ENCODE measurements at regions not wholly inside any gene's neighbourhood (a gene's known extent, or its start where the extent isn't known, plus 50 kb on each side); places are given as distances from the start of the nearest gene placed in this dataset.

DNA sequence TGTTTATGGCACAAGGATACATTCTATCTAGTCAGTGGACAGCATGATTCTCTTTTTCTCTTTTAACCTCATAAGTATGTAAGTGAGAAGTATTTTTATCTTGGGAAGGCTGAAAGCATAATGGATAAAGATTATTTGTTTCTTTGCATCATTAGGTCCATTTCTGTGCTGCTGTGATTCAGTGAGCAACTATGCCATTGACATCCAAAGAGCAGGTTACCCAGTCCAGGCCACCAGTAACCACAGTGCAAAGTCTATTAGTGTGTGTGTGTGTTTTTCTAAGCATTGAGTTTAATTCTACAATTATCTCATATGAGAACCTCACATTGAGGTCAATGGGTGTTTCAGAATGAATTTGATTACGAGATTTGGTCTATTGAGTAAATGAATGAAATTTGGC lies 158.8 kb upstream of the DACH1 start:
- Histone ChIP-seq H3K36me3 (ENCODE audit: control insufficient read depth in 2 of 2, insufficient read depth in 2 of 2, low read length in 1 of 2) (no peaks in the 10 kb centered on the region), H3K9me3 (ENCODE audit: control insufficient read depth in 2 of 2, insufficient read depth in 1 of 2, low read depth in 1 of 2, low read length in 1 of 2) (peaks cover 3 to 5% of the 10 kb centered on the region in 2 donors), H3K27me3 (ENCODE audit: control insufficient read depth in 1 of 2, insufficient read depth in 2 of 2, low read length in 2 of 2) (no peaks in the 10 kb centered on the region), H3K4me3 (ENCODE audit: low read depth in 1 of 2, low read length in 2 of 2) (no peak overlapping the region), H3K4me1 (ENCODE audit: control insufficient read depth in 2 of 2, insufficient read depth in 2 of 2, low read length in 1 of 2) (no peaks in the 10 kb centered on the region), H3K27ac (ENCODE audit: low read depth in 2 of 2, low read length in 1 of 2) (no peak overlapping the region)
- 88 to 95% methylated on average over 1 of the region's 1 CpG for WGBS, 2 donors

DNA sequence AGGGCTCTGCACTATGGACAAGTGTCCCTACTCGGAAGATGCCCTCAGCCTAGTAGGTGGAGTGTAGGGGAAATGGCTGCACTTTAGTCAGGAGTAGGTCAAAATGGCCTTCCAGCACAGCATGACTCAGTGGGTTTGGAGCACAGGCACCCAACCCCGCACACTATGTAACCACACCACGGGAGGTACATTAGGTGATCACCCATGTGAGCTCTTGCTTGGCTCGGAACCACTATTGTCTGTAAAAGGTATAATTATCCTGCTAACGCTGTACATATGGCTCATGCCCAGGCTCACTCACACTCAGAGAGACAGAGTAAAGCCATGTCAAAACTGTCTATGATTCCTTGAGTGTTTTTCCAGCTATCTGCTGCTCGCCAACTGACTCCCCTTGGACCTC lies 156.9 kb upstream of the DACH1 start:
- H3K36me3 ChIP-seq (ENCODE audit: control insufficient read depth in 2 of 2, insufficient read depth in 2 of 2, low read length in 1 of 2): no peaks in the 10 kb centered on the region
- H3K4me1 ChIP-seq (ENCODE audit: control insufficient read depth in 2 of 2, insufficient read depth in 2 of 2, low read length in 1 of 2): no peaks in the 10 kb centered on the region
- no peaks in the 10 kb centered on the region for H3K27me3 ChIP-seq (ENCODE audit: control insufficient read depth in 1 of 2, insufficient read depth in 2 of 2, low read length in 2 of 2)
- 84 to 92% methylated on average over 6 of the region's 6 CpGs for whole genome bisulfite sequencing, 2 donors
- H3K4me3 ChIP-seq (ENCODE audit: low read depth in 1 of 2, low read length in 2 of 2): no peak overlapping the region
- H3K27ac ChIP-seq (ENCODE audit: low read depth in 2 of 2, low read length in 1 of 2): no peak overlapping the region
- peaks cover 2 to 4% of the 10 kb centered on the region in 2 donors for H3K9me3 ChIP-seq (ENCODE audit: control insufficient read depth in 2 of 2, insufficient read depth in 1 of 2, low read depth in 1 of 2, low read length in 1 of 2)

DNA sequence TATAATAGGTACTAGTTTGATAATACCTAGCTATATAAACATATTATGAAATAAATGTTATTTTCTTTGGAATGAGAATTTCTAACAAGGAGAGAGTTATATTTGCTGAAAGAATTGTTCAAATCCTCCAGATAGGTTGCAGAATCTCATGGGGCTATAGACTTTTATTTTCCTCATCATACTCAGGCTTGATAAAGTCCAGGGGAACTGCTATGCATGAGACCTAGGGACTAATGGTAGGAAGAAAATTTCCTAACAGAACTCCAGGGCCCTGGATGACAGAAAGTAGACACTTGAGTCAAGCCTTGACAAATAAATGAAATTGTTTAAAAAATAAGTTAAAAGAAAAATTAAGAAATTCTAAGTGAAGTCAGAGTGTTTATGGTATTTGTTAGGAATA lies 138.5 kb upstream of the DACH1 start:
- Histone ChIP-seq H3K36me3 (ENCODE audit: control insufficient read depth in 2 of 2, insufficient read depth in 2 of 2, low read length in 1 of 2) (no peaks in the 10 kb centered on the region), H3K4me3 (ENCODE audit: low read depth in 1 of 2, low read length in 2 of 2) (no peak overlapping the region), H3K4me1 (ENCODE audit: control insufficient read depth in 2 of 2, insufficient read depth in 2 of 2, low read length in 1 of 2) (no peaks in the 10 kb centered on the region), H3K9me3 (ENCODE audit: control insufficient read depth in 2 of 2, insufficient read depth in 1 of 2, low read depth in 1 of 2, low read length in 1 of 2) (no peaks in the 10 kb centered on the region), H3K27ac (ENCODE audit: low read depth in 2 of 2, low read length in 1 of 2) (no peak overlapping the region), H3K27me3 (ENCODE audit: control insufficient read depth in 1 of 2, insufficient read depth in 2 of 2, low read length in 2 of 2) (no peaks in the 10 kb centered on the region)

DNA sequence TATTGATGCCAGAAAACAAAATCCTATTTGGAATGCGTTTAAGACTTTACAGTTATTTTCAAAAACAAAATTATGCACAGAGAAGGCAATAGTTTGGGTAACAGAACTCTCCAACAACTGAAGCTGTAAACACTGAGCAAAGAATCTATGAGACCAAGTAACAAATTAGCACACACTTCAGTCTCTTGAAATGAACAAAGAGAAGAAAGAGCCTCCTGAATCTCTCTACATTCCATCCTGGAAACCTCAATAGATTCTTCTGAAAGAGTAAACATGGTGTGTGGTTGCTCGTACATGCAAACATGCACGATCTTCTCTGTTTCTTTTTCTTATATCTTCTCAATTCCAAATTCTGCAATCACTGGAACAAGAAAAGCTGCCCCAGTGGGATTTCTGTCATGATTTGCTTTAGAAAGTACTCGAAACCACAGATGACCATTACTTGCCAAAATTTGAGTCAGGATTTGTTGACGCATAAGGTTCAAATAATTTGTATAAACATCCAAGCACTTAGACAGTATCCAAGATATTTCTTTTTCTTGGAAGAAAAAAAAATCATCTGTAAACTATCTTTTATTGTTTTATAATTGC lies 137.9 kb upstream of the DACH1 start:
- no peak overlapping the region for H3K27ac ChIP-seq (ENCODE audit: low read depth in 2 of 2, low read length in 1 of 2)
- 43 to 62% methylated on average over 5 of the region's 5 CpGs for WGBS, 2 donors
- H3K9me3 ChIP-seq (ENCODE audit: control insufficient read depth in 2 of 2, insufficient read depth in 1 of 2, low read depth in 1 of 2, low read length in 1 of 2): no peaks in the 10 kb centered on the region
- H3K4me1 ChIP-seq (ENCODE audit: control insufficient read depth in 2 of 2, insufficient read depth in 2 of 2, low read length in 1 of 2): no peaks in the 10 kb centered on the region
- no peaks in the 10 kb centered on the region for H3K27me3 ChIP-seq (ENCODE audit: control insufficient read depth in 1 of 2, insufficient read depth in 2 of 2, low read length in 2 of 2)
- H3K36me3 ChIP-seq (ENCODE audit: control insufficient read depth in 2 of 2, insufficient read depth in 2 of 2, low read length in 1 of 2): no peaks in the 10 kb centered on the region
- no peak overlapping the region for H3K4me3 ChIP-seq (ENCODE audit: low read depth in 1 of 2, low read length in 2 of 2)

DNA sequence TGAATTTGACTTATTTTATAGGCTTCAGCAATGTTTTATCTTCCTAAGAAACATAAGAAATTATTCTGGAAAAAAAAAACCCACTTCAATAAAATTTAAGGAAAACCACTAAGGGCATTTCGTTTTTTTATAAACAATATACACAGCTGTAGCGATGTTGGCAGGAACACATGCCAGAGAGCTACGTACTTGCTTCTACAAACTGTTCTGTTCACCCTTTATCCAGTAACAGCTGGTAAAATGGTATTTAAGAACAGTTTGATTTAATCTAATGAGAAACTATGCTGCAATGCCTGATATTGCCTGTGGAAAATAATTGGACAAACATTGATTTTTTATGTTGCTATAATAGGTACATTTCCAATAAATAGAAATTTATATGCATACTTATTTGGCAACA lies 137.2 kb upstream of the DACH1 start:
- 38 to 50% methylated on average over 3 of the region's 3 CpGs for WGBS, 2 donors
- no peaks in the 10 kb centered on the region for H3K4me1 ChIP-seq (ENCODE audit: control insufficient read depth in 2 of 2, insufficient read depth in 2 of 2, low read length in 1 of 2)
- no peak overlapping the region for H3K27ac ChIP-seq (ENCODE audit: low read depth in 2 of 2, low read length in 1 of 2)
- H3K4me3 ChIP-seq (ENCODE audit: low read depth in 1 of 2, low read length in 2 of 2): no peak overlapping the region
- H3K9me3 ChIP-seq (ENCODE audit: control insufficient read depth in 2 of 2, insufficient read depth in 1 of 2, low read depth in 1 of 2, low read length in 1 of 2): no peaks in the 10 kb centered on the region
- no peaks in the 10 kb centered on the region for H3K36me3 ChIP-seq (ENCODE audit: control insufficient read depth in 2 of 2, insufficient read depth in 2 of 2, low read length in 1 of 2)
- no peaks in the 10 kb centered on the region for H3K27me3 ChIP-seq (ENCODE audit: control insufficient read depth in 1 of 2, insufficient read depth in 2 of 2, low read length in 2 of 2)

DNA sequence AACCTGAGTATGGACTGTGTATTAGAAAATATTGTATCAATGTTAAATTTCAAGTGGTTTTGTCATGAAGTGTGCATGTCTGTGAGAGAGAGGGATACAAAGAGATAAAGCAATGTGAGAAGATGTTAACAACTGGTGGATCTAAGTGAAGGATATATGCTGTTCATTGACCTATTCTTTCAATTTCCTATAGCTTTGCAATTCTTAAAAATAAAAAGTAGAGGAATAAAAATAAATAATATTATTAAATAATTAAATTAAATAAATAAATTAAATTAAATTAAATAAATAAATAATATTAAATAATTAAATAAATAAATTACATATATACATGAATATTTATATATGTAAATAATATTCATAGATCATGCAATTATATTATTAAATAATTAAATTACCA lies 131.2 kb upstream of the DACH1 start:
- no peaks in the 10 kb centered on the region for H3K36me3 ChIP-seq (ENCODE audit: control insufficient read depth in 2 of 2, insufficient read depth in 2 of 2, low read length in 1 of 2)
- no peak overlapping the region for H3K27ac ChIP-seq (ENCODE audit: low read depth in 2 of 2, low read length in 1 of 2)
- no peak overlapping the region for H3K4me3 ChIP-seq (ENCODE audit: low read depth in 1 of 2, low read length in 2 of 2)
- H3K27me3 ChIP-seq (ENCODE audit: control insufficient read depth in 1 of 2, insufficient read depth in 2 of 2, low read length in 2 of 2): no peaks in the 10 kb centered on the region
- no peaks in the 10 kb centered on the region for H3K9me3 ChIP-seq (ENCODE audit: control insufficient read depth in 2 of 2, insufficient read depth in 1 of 2, low read depth in 1 of 2, low read length in 1 of 2)
- no peaks in the 10 kb centered on the region for H3K4me1 ChIP-seq (ENCODE audit: control insufficient read depth in 2 of 2, insufficient read depth in 2 of 2, low read length in 1 of 2)

DNA sequence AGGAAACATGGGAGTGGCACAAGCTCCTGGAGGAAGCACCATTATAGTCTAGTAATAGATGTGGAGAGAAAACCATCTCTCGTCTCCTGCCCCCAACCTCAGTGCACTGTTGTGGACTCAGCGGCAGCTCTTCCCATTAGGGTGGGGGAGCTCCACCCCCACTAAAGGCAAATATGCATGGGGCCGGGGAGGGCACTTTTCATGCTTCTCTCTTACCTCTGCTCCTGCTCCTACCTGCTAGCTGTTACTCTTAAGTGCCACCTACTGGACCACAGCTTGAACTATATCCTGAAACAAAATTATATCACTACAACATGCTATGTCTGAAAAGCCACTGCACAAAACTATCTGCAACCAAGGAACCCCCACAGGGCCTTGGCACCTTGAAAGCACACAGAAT lies 112.6 kb upstream of the DACH1 start:
- no peak overlapping the region for H3K27ac ChIP-seq (ENCODE audit: low read depth in 2 of 2, low read length in 1 of 2)
- H3K36me3 ChIP-seq (ENCODE audit: control insufficient read depth in 2 of 2, insufficient read depth in 2 of 2, low read length in 1 of 2): no peaks in the 10 kb centered on the region
- H3K4me1 ChIP-seq (ENCODE audit: control insufficient read depth in 2 of 2, insufficient read depth in 2 of 2, low read length in 1 of 2): no peaks in the 10 kb centered on the region
- no peak overlapping the region for H3K4me3 ChIP-seq (ENCODE audit: low read depth in 1 of 2, low read length in 2 of 2)
- no peaks in the 10 kb centered on the region for H3K27me3 ChIP-seq (ENCODE audit: control insufficient read depth in 1 of 2, insufficient read depth in 2 of 2, low read length in 2 of 2)
- H3K9me3 ChIP-seq (ENCODE audit: control insufficient read depth in 2 of 2, insufficient read depth in 1 of 2, low read depth in 1 of 2, low read length in 1 of 2): peaks cover 0 to 4% of the 10 kb centered on the region in 2 donors
- WGBS, 2 donors: 25 to 30% methylated on average over 3 of the region's 3 CpGs

DNA sequence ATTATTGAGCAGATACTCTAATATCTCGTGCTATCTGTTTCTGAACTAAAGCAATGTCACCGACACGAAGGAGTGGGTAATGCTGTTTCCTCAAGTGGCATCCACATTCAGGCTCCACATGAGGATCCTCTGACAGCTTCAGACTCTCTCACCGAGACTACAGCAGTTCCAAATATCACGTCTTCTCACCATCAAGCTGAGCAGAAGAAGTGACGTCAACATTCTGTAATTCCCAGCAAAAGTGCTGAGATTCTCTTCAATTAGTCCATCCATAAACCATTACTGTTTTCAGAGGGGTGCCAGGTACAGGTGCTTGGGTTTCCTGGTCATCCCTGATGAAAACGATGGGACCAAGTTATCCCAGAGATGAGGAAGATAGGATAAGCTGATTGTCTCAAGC lies 110.0 kb upstream of the DACH1 start:
- Histone ChIP-seq H3K27me3 (ENCODE audit: control insufficient read depth in 1 of 2, insufficient read depth in 2 of 2, low read length in 2 of 2) (no peaks in the 10 kb centered on the region), H3K4me1 (ENCODE audit: control insufficient read depth in 2 of 2, insufficient read depth in 2 of 2, low read length in 1 of 2) (no peaks in the 10 kb centered on the region), H3K27ac (ENCODE audit: low read depth in 2 of 2, low read length in 1 of 2) (no peak overlapping the region), H3K36me3 (ENCODE audit: control insufficient read depth in 2 of 2, insufficient read depth in 2 of 2, low read length in 1 of 2) (no peaks in the 10 kb centered on the region), H3K9me3 (ENCODE audit: control insufficient read depth in 2 of 2, insufficient read depth in 1 of 2, low read depth in 1 of 2, low read length in 1 of 2) (peaks cover 0 to 4% of the 10 kb centered on the region in 2 donors), H3K4me3 (ENCODE audit: low read depth in 1 of 2, low read length in 2 of 2) (no peak overlapping the region)
- 89 to 92% methylated on average over 7 of the region's 7 CpGs for WGBS, 2 donors

DNA sequence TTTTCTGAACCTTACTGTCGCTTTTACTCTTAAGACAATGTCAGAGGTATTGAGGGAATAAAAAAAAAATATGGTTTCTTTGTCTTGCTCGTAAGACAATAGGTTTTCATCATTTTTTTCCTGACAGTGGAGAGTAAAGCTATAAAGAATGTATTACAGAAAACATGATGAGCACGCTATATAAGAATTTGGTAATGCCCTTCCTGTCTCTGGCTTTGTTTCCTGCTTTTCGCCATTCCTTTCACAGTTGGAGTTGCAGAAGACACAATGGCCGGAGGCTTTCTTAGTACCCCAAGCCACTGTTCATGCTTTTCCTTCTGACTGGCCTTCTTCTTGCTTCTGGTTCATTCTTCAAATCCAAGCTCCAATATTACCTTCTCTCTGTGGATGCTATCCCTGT lies 101.0 kb upstream of the DACH1 start:
- H3K4me3 ChIP-seq (ENCODE audit: low read depth in 1 of 2, low read length in 2 of 2): no peak overlapping the region
- WGBS, 2 donors: 78% methylated on average over 5 of the region's 5 CpGs
- no peak overlapping the region for H3K27ac ChIP-seq (ENCODE audit: low read depth in 2 of 2, low read length in 1 of 2)
- H3K4me1 ChIP-seq (ENCODE audit: control insufficient read depth in 2 of 2, insufficient read depth in 2 of 2, low read length in 1 of 2): no peaks in the 10 kb centered on the region
- no peaks in the 10 kb centered on the region for H3K27me3 ChIP-seq (ENCODE audit: control insufficient read depth in 1 of 2, insufficient read depth in 2 of 2, low read length in 2 of 2)
- H3K9me3 ChIP-seq (ENCODE audit: control insufficient read depth in 2 of 2, insufficient read depth in 1 of 2, low read depth in 1 of 2, low read length in 1 of 2): no peaks in the 10 kb centered on the region
- H3K36me3 ChIP-seq (ENCODE audit: control insufficient read depth in 2 of 2, insufficient read depth in 2 of 2, low read length in 1 of 2): no peaks in the 10 kb centered on the region

DNA sequence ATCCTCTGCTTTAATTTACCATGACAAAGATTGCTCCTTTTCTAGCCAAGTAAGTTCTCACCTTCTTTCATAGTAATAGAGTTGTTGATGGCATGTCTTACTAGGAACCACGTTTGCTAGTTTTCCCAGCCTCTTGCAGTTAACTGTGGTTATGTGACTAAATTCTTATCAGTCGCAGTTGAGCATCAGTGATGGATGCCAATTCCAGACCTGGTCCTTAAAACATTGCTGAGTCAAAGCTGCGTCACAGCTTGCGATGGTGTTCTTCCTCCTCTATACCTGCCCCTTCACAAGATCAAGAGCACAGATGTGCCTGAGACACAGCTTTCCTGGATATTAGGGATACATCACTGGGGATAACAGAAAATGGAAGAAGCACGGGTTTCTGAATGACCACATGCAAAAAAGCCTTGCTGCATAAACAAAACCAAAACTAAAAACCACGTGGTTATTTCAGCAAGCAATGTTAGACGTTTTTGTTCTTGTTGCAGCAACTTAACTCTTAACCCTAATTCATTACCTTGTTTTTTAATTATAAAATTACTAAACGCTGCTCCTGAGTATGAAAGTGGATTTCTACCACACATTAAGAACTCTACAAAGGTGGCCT lies 97.6 kb upstream of the DACH1 start:
- Histone ChIP-seq H3K9me3 (ENCODE audit: control insufficient read depth in 2 of 2, insufficient read depth in 1 of 2, low read depth in 1 of 2, low read length in 1 of 2) (no peaks in the 10 kb centered on the region), H3K36me3 (ENCODE audit: control insufficient read depth in 2 of 2, insufficient read depth in 2 of 2, low read length in 1 of 2) (no peaks in the 10 kb centered on the region), H3K27ac (ENCODE audit: low read depth in 2 of 2, low read length in 1 of 2) (no peak overlapping the region), H3K27me3 (ENCODE audit: control insufficient read depth in 1 of 2, insufficient read depth in 2 of 2, low read length in 2 of 2) (no peaks in the 10 kb centered on the region), H3K4me3 (ENCODE audit: low read depth in 1 of 2, low read length in 2 of 2) (no peak overlapping the region), H3K4me1 (ENCODE audit: control insufficient read depth in 2 of 2, insufficient read depth in 2 of 2, low read length in 1 of 2) (no peaks in the 10 kb centered on the region)
- 61 to 63% methylated on average over 8 of the region's 8 CpGs for WGBS, 2 donors
